Activated CD8-positive, alpha-beta T cell treated with anti-CD3 and anti-CD28 coated beads for 36 hours (primary cell): ENCODE measurements at regions not wholly inside any gene's neighbourhood (a gene's known extent, or its start where the extent isn't known, plus 50 kb on each side); places are given as distances from the start of the nearest gene placed in this dataset.

ENCODE experiments used
- ATAC-seq: fragments of 200-7000 bp; cut with Tn5 transposase; one replicate; pipeline ENCODE4 v1.10.0; 2021; ENCODE audit warnings: mild to moderate bottlenecking, moderate library complexity
- CTCF ChIA-PET: fragments of 350-600 bp; sonication (Branson Sonifier 250); formaldehyde crosslinking; loops from one replicate; lab custom pipeline; 2021; ENCODE audit warnings: antibody characterized with exemption; lab: Charles Lee
- POLR2A ChIA-PET: fragments of 350-600 bp; sonication (Branson Sonifier 250); formaldehyde crosslinking; loops from one replicate; lab custom pipeline; 2021; ENCODE audit warnings: antibody characterized with exemption; lab: Charles Lee
- DNase-seq: peaks from one replicate; pipeline ENCODE4 v3.0.0-alpha.2; 2020
- H3K27ac Mint-ChIP-seq: one replicate; pipeline ENCODE4 v1.8.0; 2021; ENCODE audit warnings: mild to moderate bottlenecking, mixed read lengths
- H3K27me3 Mint-ChIP-seq: one replicate; pipeline ENCODE4 v1.8.0; 2021; ENCODE audit warnings: mixed read lengths
- H3K36me3 Mint-ChIP-seq: one replicate; pipeline ENCODE4 v1.8.0; 2021; ENCODE audit warnings: low read depth, mixed read lengths
- H3K4me1 Mint-ChIP-seq: one replicate; pipeline ENCODE4 v1.8.0; 2021; ENCODE audit warnings: low read depth, mixed read lengths
- H3K4me3 Mint-ChIP-seq: one replicate; pipeline ENCODE4 v1.8.0; 2021; ENCODE audit warnings: mild to moderate bottlenecking, moderate library complexity, mixed read lengths
- H3K9me3 Mint-ChIP-seq: one replicate; pipeline ENCODE4 v1.8.0; 2021; ENCODE audit warnings: mixed read lengths
- intact Hi-C: fragments of 100-400 bp; cut with micrococcal nuclease; formaldehyde crosslinking; loops from one replicate; pipeline ENCODE4 v1.10.0; 2022
- TF ChIP-seq, protein P1 (sequence below): fragments of 200-600 bp; IDR thresholded peaks from one replicate; pipeline ENCODE4 v1.8.0; 2022; ENCODE audit warnings: antibody characterized with exemption, mild to moderate bottlenecking

DNA sequence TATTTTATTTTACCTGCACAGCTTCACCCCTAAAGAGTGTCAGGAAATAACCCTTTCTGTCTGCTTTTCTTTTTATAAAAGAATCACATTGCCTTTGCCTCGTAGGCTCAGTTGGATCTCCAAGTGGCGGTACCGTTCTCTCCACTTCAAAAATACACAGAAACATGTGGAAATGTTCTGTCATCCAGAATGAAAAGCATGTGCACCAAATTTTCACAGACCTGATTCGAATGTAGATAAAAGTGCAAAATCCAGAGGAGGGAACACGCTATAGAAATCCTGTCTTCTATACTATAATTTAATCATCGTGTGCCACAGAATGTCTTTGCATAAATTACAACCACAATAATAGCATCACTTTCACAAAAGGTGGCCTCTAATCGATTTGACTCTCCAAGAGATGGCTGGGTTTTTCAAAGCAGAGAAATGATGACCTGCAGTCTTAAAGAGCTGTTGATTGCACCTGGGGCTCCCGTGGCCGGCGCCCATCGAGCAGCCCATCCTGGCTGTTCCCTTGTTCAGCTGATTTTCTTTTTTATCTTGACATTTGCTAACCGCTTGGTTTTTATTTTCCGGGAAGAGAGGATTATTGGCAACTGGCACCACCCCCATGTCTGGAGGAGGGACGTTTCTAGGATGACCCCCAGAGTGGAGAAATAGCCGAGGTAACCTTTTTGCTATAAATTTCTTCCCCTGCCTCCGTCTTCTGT is 290.2 kb downstream of the SOX11 start:
- CTCF ChIA-PET: no interaction called here
- no peaks in the 10 kb centered on the region for H3K36me3 Mint-ChIP-seq
- peaks cover 3% of the 10 kb centered on the region for H3K27me3 Mint-ChIP-seq
- POLR2A ChIA-PET: no interaction called here
- H3K4me3 Mint-ChIP-seq: no peak overlapping the region
- H3K27ac Mint-ChIP-seq: no peak overlapping the region
- no peaks in the 10 kb centered on the region for H3K9me3 Mint-ChIP-seq
- DNase-seq (no peak), ATAC-seq (no peak)
- intact Hi-C loops: no loop called here
- TF ChIP-seq, protein P1, sequence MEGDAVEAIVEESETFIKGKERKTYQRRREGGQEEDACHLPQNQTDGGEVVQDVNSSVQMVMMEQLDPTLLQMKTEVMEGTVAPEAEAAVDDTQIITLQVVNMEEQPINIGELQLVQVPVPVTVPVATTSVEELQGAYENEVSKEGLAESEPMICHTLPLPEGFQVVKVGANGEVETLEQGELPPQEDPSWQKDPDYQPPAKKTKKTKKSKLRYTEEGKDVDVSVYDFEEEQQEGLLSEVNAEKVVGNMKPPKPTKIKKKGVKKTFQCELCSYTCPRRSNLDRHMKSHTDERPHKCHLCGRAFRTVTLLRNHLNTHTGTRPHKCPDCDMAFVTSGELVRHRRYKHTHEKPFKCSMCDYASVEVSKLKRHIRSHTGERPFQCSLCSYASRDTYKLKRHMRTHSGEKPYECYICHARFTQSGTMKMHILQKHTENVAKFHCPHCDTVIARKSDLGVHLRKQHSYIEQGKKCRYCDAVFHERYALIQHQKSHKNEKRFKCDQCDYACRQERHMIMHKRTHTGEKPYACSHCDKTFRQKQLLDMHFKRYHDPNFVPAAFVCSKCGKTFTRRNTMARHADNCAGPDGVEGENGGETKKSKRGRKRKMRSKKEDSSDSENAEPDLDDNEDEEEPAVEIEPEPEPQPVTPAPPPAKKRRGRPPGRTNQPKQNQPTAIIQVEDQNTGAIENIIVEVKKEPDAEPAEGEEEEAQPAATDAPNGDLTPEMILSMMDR: no peak
- no peaks in the 10 kb centered on the region for H3K4me1 Mint-ChIP-seq

GRCh38 chr2:5982903-5983265 is 290.7 kb downstream of the SOX11 start:
- Mint-ChIP-seq H3K36me3 (no peaks in the 10 kb centered on the region), H3K4me3 (no peak overlapping the region), H3K4me1 (no peaks in the 10 kb centered on the region), H3K9me3 (no peaks in the 10 kb centered on the region), H3K27me3 (peaks cover 3% of the 10 kb centered on the region), H3K27ac (no peak overlapping the region)
- TF ChIP-seq, protein P1: no peak
- DNase-seq (no peak), ATAC-seq (no peak)
- POLR2A ChIA-PET: no interaction called here
- CTCF ChIA-PET: no interaction called here
- intact Hi-C loops: no loop called here

DNA sequence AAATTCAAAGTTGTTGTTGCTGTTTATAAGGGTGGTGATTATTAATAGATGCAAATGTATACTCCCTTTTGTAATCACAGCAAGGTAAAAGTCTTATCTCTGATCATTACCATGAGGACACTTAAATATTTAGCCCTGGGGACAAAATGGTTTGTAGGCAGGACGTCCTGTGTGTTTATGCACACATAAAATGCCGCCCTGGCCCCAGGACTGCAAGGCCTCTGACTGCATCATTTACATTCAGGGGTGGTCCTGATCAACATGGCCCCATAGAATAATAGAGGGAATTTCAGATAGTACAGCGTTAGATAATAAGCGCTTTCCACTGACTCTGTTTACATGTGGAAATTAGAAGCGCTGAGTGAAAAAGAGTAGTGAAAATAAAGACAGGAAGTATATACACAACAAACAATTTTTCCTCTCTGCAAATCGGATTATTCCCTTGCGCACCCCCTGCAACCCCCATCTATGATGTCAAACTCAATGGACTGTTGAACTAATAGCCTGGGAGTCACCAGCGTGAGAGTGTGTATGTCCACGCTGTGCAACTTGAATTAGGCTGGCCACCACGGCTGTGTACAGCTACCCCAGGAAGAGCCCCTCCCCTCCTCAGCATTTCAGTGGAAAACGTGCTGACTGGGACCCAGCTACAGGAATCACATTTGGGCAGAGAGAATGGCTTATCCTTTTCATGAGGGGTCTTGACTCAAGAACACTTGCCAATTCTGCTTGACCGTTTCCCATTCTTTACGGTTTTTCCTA is 291.5 kb downstream of the SOX11 start:
- no peaks in the 10 kb centered on the region for H3K36me3 Mint-ChIP-seq
- DNase-seq (no peak), ATAC-seq (no peak)
- H3K4me1 Mint-ChIP-seq: no peaks in the 10 kb centered on the region
- H3K4me3 Mint-ChIP-seq: no peak overlapping the region
- peaks cover 3% of the 10 kb centered on the region for H3K27me3 Mint-ChIP-seq
- ChIA-PET POLR2A (no interaction called here), CTCF (no interaction called here)
- TF ChIP-seq, protein P1: no peak
- intact Hi-C loops: no loop called here
- H3K9me3 Mint-ChIP-seq: no peaks in the 10 kb centered on the region
- no peak overlapping the region for H3K27ac Mint-ChIP-seq

GRCh38 chr2:5984273-5984655 is 292.1 kb downstream of the SOX11 start:
- POLR2A ChIA-PET: no interaction called here
- Mint-ChIP-seq H3K4me1 (no peaks in the 10 kb centered on the region), H3K9me3 (no peaks in the 10 kb centered on the region), H3K27me3 (peaks cover 3% of the 10 kb centered on the region), H3K36me3 (no peaks in the 10 kb centered on the region), H3K27ac (no peak overlapping the region), H3K4me3 (no peak overlapping the region)
- ATAC-seq: no peak
- TF ChIP-seq, protein P1: no peak
- CTCF ChIA-PET: no interaction called here
- DNase-seq: no peak
- intact Hi-C loops: no loop called here

DNA sequence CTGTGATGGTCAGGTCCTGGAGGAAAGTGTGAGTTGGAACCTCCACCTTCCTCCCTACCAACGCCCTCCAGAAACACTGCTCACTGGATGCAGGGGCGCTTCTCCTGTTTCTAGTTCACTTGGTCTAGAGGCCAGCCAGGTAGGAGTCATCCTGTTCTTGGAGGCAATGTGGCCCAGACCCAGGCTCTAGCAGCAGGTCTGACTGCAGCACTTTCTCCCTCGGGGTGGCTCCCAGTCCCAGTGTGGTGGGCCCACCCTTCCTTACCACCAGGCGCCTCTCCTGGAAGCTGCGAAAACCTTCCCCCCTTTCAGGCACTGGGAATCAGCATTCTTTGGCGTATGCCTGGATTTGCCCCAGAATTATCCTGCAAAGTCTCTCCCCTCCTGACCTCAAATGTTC is 292.8 kb downstream of the SOX11 start:
- Mint-ChIP-seq H3K4me3 (no peak overlapping the region), H3K27ac (no peak overlapping the region), H3K9me3 (no peaks in the 10 kb centered on the region), H3K4me1 (no peaks in the 10 kb centered on the region), H3K27me3 (peaks cover 3% of the 10 kb centered on the region), H3K36me3 (no peaks in the 10 kb centered on the region)
- intact Hi-C loops: no loop called here
- ChIA-PET CTCF (no interaction called here), POLR2A (no interaction called here)
- ATAC-seq: no peak
- TF ChIP-seq, protein P1: no peak
- no peak for DNase-seq
